DND-41 (cell line): ENCODE measurements at regions not wholly inside any gene's neighbourhood (a gene's known extent, or its start where the extent isn't known, plus 50 kb on each side); places are given as distances from the start of the nearest gene placed in this dataset.

Experiments
- EZH2 ChIP-seq: IDR thresholded peaks from 3 replicates; pipeline ENCODE4 v1.6.1; 2012; ENCODE audit warnings: borderline replicate concordance, low read depth, mild to moderate bottlenecking, moderate library complexity, low read length, inconsistent platforms; ENCODE audit not compliant: severe bottlenecking
- TF ChIP-seq, protein P1 (sequence below): IDR thresholded peaks from 2 replicates; pipeline ENCODE4 v1.5.1; 2012; ENCODE audit warnings: borderline replicate concordance, low read length, moderate library complexity, mild to moderate bottlenecking; ENCODE audit not compliant: poor library complexity, severe bottlenecking; ENCODE audit errors: extremely low read depth

DNA sequence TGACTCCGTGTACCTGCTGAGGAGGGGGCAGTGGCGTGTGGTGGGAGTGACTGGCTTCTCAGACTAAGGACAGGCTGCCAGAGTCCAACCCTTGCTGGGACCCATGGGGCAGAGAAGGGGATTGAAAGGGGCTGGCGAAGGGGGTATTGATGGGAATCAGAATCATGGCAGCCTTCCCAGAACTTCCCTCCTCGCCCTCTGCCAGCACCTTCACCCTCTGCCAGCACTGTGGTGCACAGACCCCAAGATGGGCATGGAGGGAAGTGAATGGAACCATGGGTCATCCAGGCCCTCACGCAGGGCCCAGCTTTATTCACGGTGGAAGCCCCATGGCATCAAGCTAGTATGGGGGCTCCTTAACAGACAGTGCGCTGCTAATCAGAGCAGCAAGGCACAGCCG is 76.8 kb downstream of the IRX5 start:
- TF ChIP-seq, protein P1, sequence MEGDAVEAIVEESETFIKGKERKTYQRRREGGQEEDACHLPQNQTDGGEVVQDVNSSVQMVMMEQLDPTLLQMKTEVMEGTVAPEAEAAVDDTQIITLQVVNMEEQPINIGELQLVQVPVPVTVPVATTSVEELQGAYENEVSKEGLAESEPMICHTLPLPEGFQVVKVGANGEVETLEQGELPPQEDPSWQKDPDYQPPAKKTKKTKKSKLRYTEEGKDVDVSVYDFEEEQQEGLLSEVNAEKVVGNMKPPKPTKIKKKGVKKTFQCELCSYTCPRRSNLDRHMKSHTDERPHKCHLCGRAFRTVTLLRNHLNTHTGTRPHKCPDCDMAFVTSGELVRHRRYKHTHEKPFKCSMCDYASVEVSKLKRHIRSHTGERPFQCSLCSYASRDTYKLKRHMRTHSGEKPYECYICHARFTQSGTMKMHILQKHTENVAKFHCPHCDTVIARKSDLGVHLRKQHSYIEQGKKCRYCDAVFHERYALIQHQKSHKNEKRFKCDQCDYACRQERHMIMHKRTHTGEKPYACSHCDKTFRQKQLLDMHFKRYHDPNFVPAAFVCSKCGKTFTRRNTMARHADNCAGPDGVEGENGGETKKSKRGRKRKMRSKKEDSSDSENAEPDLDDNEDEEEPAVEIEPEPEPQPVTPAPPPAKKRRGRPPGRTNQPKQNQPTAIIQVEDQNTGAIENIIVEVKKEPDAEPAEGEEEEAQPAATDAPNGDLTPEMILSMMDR = no peak
- TF ChIP-seq EZH2 = no peak
